ENCODE measurements at regions not wholly inside any gene's neighbourhood (a gene's known extent, or its start where the extent isn't known, plus 50 kb on each side); places are given as distances from the start of the nearest gene placed in this dataset.
"Not testable (repeated sequence)": the region's sequence is repeated elsewhere in the genome, so short reads cannot be mapped to it uniquely, and the experiment has no call there.

DNA sequence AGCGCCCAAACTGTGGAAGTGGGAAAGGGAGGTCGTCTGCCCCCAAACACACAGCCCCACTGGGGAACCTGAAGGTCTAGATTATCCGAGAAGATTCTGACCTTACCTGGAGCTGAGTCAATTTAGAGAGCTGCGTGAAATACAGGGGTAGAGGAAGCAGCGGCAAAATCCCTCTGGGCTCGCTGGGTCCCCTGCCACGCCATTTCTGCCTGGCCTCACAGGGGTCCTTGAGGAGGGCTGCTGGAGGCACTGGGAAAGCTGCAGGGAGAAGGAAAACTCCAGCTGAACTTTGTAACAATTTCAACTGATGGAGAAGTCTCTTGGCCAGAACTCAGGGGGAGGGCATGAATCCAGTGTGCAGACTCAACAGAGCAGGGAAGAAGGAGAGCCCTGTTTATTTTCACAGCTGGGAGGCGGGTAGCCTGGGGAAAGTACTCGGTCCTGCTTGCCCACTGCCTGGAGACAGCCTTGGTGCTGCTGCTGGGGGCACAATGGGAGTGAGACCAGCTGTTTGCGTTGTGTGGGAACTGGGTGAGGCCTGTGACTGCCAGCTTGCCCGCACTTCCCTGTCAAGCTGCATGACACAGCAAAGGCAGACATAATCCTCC, 93.2 kb upstream of the MAPK10 start:
- ATAC-seq (peak; percentile 21; the same call in 1 of the 2 replicates), DNase-seq (ENCODE audit: low spot score) (no peak)
- ChIA-PET POLR2A (interaction anchor here (0.6 kb wide), 1 partner anchor 404 kb away, joined by 4 read pairs; no protein-coding TSS in a partner anchor), CTCF (interaction anchor here (2.0 kb wide), 1 partner anchor 43 kb away, joined by 10 read pairs; no protein-coding TSS in a partner anchor)
- TF ChIP-seq, protein P1, sequence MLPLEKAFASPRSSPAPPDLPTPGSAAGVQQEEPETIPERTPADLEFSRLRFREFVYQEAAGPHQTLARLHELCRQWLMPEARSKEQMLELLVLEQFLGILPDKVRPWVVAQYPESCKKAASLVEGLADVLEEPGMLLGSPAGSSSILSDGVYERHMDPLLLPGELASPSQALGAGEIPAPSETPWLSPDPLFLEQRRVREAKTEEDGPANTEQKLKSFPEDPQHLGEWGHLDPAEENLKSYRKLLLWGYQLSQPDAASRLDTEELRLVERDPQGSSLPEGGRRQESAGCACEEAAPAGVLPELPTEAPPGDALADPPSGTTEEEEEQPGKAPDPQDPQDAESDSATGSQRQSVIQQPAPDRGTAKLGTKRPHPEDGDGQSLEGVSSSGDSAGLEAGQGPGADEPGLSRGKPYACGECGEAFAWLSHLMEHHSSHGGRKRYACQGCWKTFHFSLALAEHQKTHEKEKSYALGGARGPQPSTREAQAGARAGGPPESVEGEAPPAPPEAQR (CRISPR knock-in tag; IDR thresholded peaks at IDR 0.05) = no peak
- no peak for TF ChIP-seq SP1 (CRISPR knock-in tag; conservative IDR thresholded peaks at IDR 0.05)
- TF ChIP-seq PRRX2 (CRISPR knock-in tag; IDR thresholded peaks at IDR 0.05) = no peak
- TF ChIP-seq ATF6 (CRISPR knock-in tag; IDR thresholded peaks at IDR 0.05) = no peak
- no peak for TF ChIP-seq PRDM15 (CRISPR knock-in tag; IDR thresholded peaks at IDR 0.05)
- TF ChIP-seq ZNF219 (CRISPR knock-in tag; IDR thresholded peaks at IDR 0.05; ENCODE audit: borderline replicate concordance) = no peak
- no peak for TF ChIP-seq FOXK1 (CRISPR knock-in tag; IDR thresholded peaks at IDR 0.05)
- Mint-ChIP-seq H3K4me3 (no peak overlapping the region), H3K27me3 (ENCODE audit: low read depth) (no peaks in the 10 kb centered on the region; the same call in 1 of the 2 replicates), H3K36me3 (peaks cover 13% of the 10 kb centered on the region), H3K9me3 (peaks cover 14% of the 10 kb centered on the region), H3K27ac (no peak overlapping the region), H3K4me1 (peaks cover 67% of the 10 kb centered on the region)

- CTCF ChIA-PET = interaction anchor here (0.5 to 2.0 kb wide), 2 partner anchors 15 to 42 kb away, joined by 4 to 10 read pairs; no protein-coding TSS in a partner anchor
- peaks cover 16% of the 10 kb centered on the region for H3K9me3 Mint-ChIP-seq
- POLR2A ChIA-PET; H3K27ac Mint-ChIP-seq; H3K27me3 Mint-ChIP-seq (ENCODE audit: low read depth); ATAC-seq; DNase-seq (ENCODE audit: low spot score); H3K4me3 Mint-ChIP-seq: not testable (repeated sequence)
- H3K36me3 Mint-ChIP-seq = peaks cover 17% of the 10 kb centered on the region
- H3K4me1 Mint-ChIP-seq = peaks cover 67% of the 10 kb centered on the region
Measured at GRCh38 chr4:86453611-86454072, 93.8 kb upstream of the MAPK10 start.

GRCh38 chr4:86461849-86462248, 102.0 kb upstream of the MAPK10 start:
- POLR2A ChIA-PET = no interaction called here
- Mint-ChIP-seq H3K27me3 (ENCODE audit: low read depth) (peaks cover 4% of the 10 kb centered on the region; the same call in 1 of the 2 replicates), H3K4me3 (no peak overlapping the region), H3K4me1 (peaks cover 35% of the 10 kb centered on the region), H3K9me3 (peaks cover 42% of the 10 kb centered on the region), H3K27ac (0 out of 2 replicates have a peak overlapping the region, but pooled peaks have one; percentile 25), H3K36me3 (peaks cover 41% of the 10 kb centered on the region)
- CTCF ChIA-PET = no interaction called here
- TF ChIP-seq ZNF423 (CRISPR knock-in tag; IDR thresholded peaks at IDR 0.05) = peak; percentile 35; the same call in 1 of the 2 replicates
- TF ChIP-seq, protein P2, sequence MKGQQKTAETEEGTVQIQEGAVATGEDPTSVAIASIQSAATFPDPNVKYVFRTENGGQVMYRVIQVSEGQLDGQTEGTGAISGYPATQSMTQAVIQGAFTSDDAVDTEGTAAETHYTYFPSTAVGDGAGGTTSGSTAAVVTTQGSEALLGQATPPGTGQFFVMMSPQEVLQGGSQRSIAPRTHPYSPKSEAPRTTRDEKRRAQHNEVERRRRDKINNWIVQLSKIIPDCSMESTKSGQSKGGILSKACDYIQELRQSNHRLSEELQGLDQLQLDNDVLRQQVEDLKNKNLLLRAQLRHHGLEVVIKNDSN (CRISPR knock-in tag; IDR thresholded peaks at IDR 0.05) = no peak
- ATAC-seq (peak; percentile 48; the same call in 1 of the 2 replicates), DNase-seq (ENCODE audit: low spot score) (no peak)
